ENCODE measurements at regions not wholly inside any gene's neighbourhood (a gene's known extent, or its start where the extent isn't known, plus 50 kb on each side); places are given as distances from the start of the nearest gene placed in this dataset.

- H3K9me3 ChIP-seq (ENCODE audit: control insufficient read depth, insufficient read depth, low read length): no peaks in the 10 kb centered on the region
- H3K4me3 ChIP-seq (ENCODE audit: low read length): no peak overlapping the region
- H3K36me3 ChIP-seq (ENCODE audit: control insufficient read depth, insufficient read depth, low read length): no peaks in the 10 kb centered on the region
- no peaks in the 10 kb centered on the region for H3K27me3 ChIP-seq (ENCODE audit: control insufficient read depth, insufficient read depth, low read length)
- no peaks in the 10 kb centered on the region; the same call in 1 of the 2 replicates for H3K4me1 ChIP-seq (ENCODE audit: control insufficient read depth, insufficient read depth, low read length)
- WGBS (ENCODE audit: insufficient coverage, insufficient read length): no CpG with 5 or more reads among the region's 4 CpGs
- H3K27ac ChIP-seq (ENCODE audit: low read length): no peak overlapping the region
- DNase-seq (ENCODE audit: low read depth, low spot score): no peak
These were observed 280.4 kb downstream of the ZNF608 start for GRCh38 chr5:124466011-124466410.

- Histone ChIP-seq H3K27me3 (ENCODE audit: control insufficient read depth, insufficient read depth, low read length) (no peaks in the 10 kb centered on the region), H3K4me3 (ENCODE audit: low read length) (no peak overlapping the region), H3K9me3 (ENCODE audit: control insufficient read depth, insufficient read depth, low read length) (no peaks in the 10 kb centered on the region), H3K4me1 (ENCODE audit: control insufficient read depth, insufficient read depth, low read length) (no peaks in the 10 kb centered on the region), H3K36me3 (ENCODE audit: control insufficient read depth, insufficient read depth, low read length) (no peaks in the 10 kb centered on the region), H3K27ac (ENCODE audit: low read length) (no peak overlapping the region)
- WGBS (ENCODE audit: insufficient coverage, insufficient read length): no CpG with 5 or more reads among the region's 3 CpGs
- no peak for DNase-seq (ENCODE audit: low read depth, low spot score)
These were observed 282.6 kb downstream of the ZNF608 start for GRCh38 chr5:124463851-124464250.

GRCh38 chr5:124462751-124463150, 283.7 kb downstream of the ZNF608 start:
- Histone ChIP-seq H3K27me3 (ENCODE audit: control insufficient read depth, insufficient read depth, low read length) (no peaks in the 10 kb centered on the region), H3K9me3 (ENCODE audit: control insufficient read depth, insufficient read depth, low read length) (no peaks in the 10 kb centered on the region), H3K27ac (ENCODE audit: low read length) (no peak overlapping the region), H3K36me3 (ENCODE audit: control insufficient read depth, insufficient read depth, low read length) (no peaks in the 10 kb centered on the region), H3K4me3 (ENCODE audit: low read length) (no peak overlapping the region), H3K4me1 (ENCODE audit: control insufficient read depth, insufficient read depth, low read length) (no peaks in the 10 kb centered on the region)
- WGBS (ENCODE audit: insufficient coverage, insufficient read length): no CpG with 5 or more reads among the region's 4 CpGs
- no peak for DNase-seq (ENCODE audit: low read depth, low spot score)

DNA sequence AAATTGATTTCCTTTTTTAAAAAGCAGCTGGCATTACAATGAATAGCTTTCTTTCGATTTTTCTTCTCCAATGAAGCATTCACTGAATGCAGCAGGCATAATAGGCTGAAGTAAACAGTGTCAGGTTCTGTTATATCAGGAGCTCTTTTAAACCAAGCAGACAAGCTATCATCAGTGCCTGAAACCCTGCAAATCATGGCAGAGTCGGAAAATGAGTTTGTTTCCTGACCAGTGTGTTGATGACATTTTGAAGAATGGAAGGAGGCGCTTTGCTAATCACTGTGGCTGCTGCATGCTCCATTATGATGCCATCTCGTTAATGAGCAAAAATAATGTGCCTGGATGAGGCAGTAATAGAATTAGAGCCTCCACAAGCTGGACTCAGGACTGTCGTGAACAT, 284.5 kb downstream of the ZNF608 start:
- WGBS (ENCODE audit: insufficient coverage, insufficient read length): no CpG with 5 or more reads among the region's 5 CpGs
- no peaks in the 10 kb centered on the region for H3K4me1 ChIP-seq (ENCODE audit: control insufficient read depth, insufficient read depth, low read length)
- no peak overlapping the region for H3K4me3 ChIP-seq (ENCODE audit: low read length)
- no peak for DNase-seq (ENCODE audit: low read depth, low spot score)
- H3K27me3 ChIP-seq (ENCODE audit: control insufficient read depth, insufficient read depth, low read length): no peaks in the 10 kb centered on the region
- no peaks in the 10 kb centered on the region for H3K36me3 ChIP-seq (ENCODE audit: control insufficient read depth, insufficient read depth, low read length)
- H3K9me3 ChIP-seq (ENCODE audit: control insufficient read depth, insufficient read depth, low read length): no peaks in the 10 kb centered on the region
- no peak overlapping the region for H3K27ac ChIP-seq (ENCODE audit: low read length)

GRCh38 chr5:124461157-124461556, 285.3 kb downstream of the ZNF608 start:
- no peak for DNase-seq (ENCODE audit: low read depth, low spot score)
- no peaks in the 10 kb centered on the region for H3K27me3 ChIP-seq (ENCODE audit: control insufficient read depth, insufficient read depth, low read length)
- H3K27ac ChIP-seq (ENCODE audit: low read length): no peak overlapping the region
- H3K4me1 ChIP-seq (ENCODE audit: control insufficient read depth, insufficient read depth, low read length): no peaks in the 10 kb centered on the region
- H3K9me3 ChIP-seq (ENCODE audit: control insufficient read depth, insufficient read depth, low read length): no peaks in the 10 kb centered on the region
- WGBS (ENCODE audit: insufficient coverage, insufficient read length): no CpG with 5 or more reads among the region's 1 CpG
- no peak overlapping the region for H3K4me3 ChIP-seq (ENCODE audit: low read length)
- H3K36me3 ChIP-seq (ENCODE audit: control insufficient read depth, insufficient read depth, low read length): no peaks in the 10 kb centered on the region

- Histone ChIP-seq H3K9me3 (ENCODE audit: control insufficient read depth, insufficient read depth, low read length) (no peaks in the 10 kb centered on the region), H3K4me3 (ENCODE audit: low read length) (no peak overlapping the region)
- DNase-seq (ENCODE audit: low read depth, low spot score): no peak
These were observed 285.8 kb downstream of the ZNF608 start for GRCh38 chr5:124460642-124461041.

DNA sequence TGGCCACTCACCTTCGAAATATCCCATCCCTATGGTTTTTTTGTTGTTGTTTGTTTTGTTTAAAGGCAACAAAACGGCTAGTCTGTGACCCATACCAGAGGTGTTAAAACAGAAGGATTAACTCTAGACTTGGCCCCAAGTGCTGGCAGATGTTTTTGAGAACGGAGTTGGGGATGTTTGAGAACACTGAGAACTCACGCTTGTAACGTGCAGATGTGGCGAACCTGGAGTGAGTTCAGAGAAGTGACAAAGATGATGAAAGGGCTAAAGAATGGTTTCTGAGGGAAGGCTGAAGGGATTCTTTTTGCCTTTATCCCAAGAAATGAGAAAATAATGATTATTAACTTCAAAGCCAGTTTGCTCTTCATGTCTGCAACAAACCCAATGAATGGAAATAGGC, 286.5 kb downstream of the ZNF608 start:
- DNase-seq (ENCODE audit: low read depth, low spot score): no peak

More at GRCh38 chr5:124460642-124461041, 285.8 kb downstream of the ZNF608 start:
- Histone ChIP-seq H3K4me1 (ENCODE audit: control insufficient read depth, insufficient read depth, low read length) (no peaks in the 10 kb centered on the region), H3K36me3 (ENCODE audit: control insufficient read depth, insufficient read depth, low read length) (no peaks in the 10 kb centered on the region), H3K27ac (ENCODE audit: low read length) (no peak overlapping the region), H3K27me3 (ENCODE audit: control insufficient read depth, insufficient read depth, low read length) (no peaks in the 10 kb centered on the region)
- WGBS (ENCODE audit: insufficient coverage, insufficient read length): no CpG with 5 or more reads among the region's 3 CpGs

GRCh38 chr5:124457901-124458300, 288.5 kb downstream of the ZNF608 start:
- Histone ChIP-seq H3K4me1 (ENCODE audit: control insufficient read depth, insufficient read depth, low read length) (no peaks in the 10 kb centered on the region), H3K9me3 (ENCODE audit: control insufficient read depth, insufficient read depth, low read length) (no peaks in the 10 kb centered on the region), H3K27me3 (ENCODE audit: control insufficient read depth, insufficient read depth, low read length) (no peaks in the 10 kb centered on the region), H3K4me3 (ENCODE audit: low read length) (no peak overlapping the region), H3K27ac (ENCODE audit: low read length) (no peak overlapping the region), H3K36me3 (ENCODE audit: control insufficient read depth, insufficient read depth, low read length) (no peaks in the 10 kb centered on the region)
- DNase-seq (ENCODE audit: low read depth, low spot score): no peak
- WGBS (ENCODE audit: insufficient coverage, insufficient read length): no CpG with 5 or more reads among the region's 1 CpG

More for the DNA sequence above, 286.5 kb downstream of the ZNF608 start:
- Histone ChIP-seq H3K27ac (ENCODE audit: low read length) (no peak overlapping the region), H3K4me1 (ENCODE audit: control insufficient read depth, insufficient read depth, low read length) (no peaks in the 10 kb centered on the region), H3K27me3 (ENCODE audit: control insufficient read depth, insufficient read depth, low read length) (no peaks in the 10 kb centered on the region), H3K36me3 (ENCODE audit: control insufficient read depth, insufficient read depth, low read length) (no peaks in the 10 kb centered on the region), H3K9me3 (ENCODE audit: control insufficient read depth, insufficient read depth, low read length) (no peaks in the 10 kb centered on the region), H3K4me3 (ENCODE audit: low read length) (no peak overlapping the region)
- WGBS (ENCODE audit: insufficient coverage, insufficient read length): no CpG with 5 or more reads among the region's 6 CpGs

GRCh38 chr5:124457101-124457500, 289.3 kb downstream of the ZNF608 start:
- Histone ChIP-seq H3K27me3 (ENCODE audit: control insufficient read depth, insufficient read depth, low read length) (no peaks in the 10 kb centered on the region), H3K27ac (ENCODE audit: low read length) (no peak overlapping the region), H3K9me3 (ENCODE audit: control insufficient read depth, insufficient read depth, low read length) (no peaks in the 10 kb centered on the region), H3K4me3 (ENCODE audit: low read length) (no peak overlapping the region), H3K4me1 (ENCODE audit: control insufficient read depth, insufficient read depth, low read length) (no peaks in the 10 kb centered on the region), H3K36me3 (ENCODE audit: control insufficient read depth, insufficient read depth, low read length) (no peaks in the 10 kb centered on the region)
- DNase-seq (ENCODE audit: low read depth, low spot score): no peak
- WGBS (ENCODE audit: insufficient coverage, insufficient read length): no CpG with 5 or more reads among the region's 5 CpGs

- H3K27ac ChIP-seq (ENCODE audit: low read length): no peak overlapping the region
- H3K36me3 ChIP-seq (ENCODE audit: control insufficient read depth, insufficient read depth, low read length): no peaks in the 10 kb centered on the region
- DNase-seq (ENCODE audit: low read depth, low spot score): no peak
- no peaks in the 10 kb centered on the region for H3K27me3 ChIP-seq (ENCODE audit: control insufficient read depth, insufficient read depth, low read length)
- no CpG with 5 or more reads among the region's 3 CpGs for WGBS (ENCODE audit: insufficient coverage, insufficient read length)
- H3K4me3 ChIP-seq (ENCODE audit: low read length): no peak overlapping the region
- H3K9me3 ChIP-seq (ENCODE audit: control insufficient read depth, insufficient read depth, low read length): no peaks in the 10 kb centered on the region
- H3K4me1 ChIP-seq (ENCODE audit: control insufficient read depth, insufficient read depth, low read length): no peaks in the 10 kb centered on the region
These were observed 290.2 kb downstream of the ZNF608 start for GRCh38 chr5:124456249-124456648.

DNA sequence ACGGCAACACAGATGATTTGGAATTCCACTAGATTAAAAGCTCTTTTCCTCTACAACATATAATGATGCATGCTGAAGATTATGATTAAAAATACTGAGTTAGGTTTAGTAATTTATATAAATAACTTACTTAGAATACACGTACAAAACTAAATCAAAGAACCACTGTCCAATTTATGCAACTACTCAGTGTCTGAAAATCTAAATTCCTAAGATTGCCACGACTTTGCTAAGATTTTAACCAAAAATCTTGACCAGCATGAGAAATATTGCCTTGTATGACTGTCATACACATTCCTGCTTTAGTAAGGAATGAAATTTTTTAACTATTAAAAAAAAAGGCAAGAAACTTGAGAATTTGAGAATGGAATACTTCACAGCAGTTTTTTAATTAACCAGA, 292.4 kb downstream of the ZNF608 start:
- H3K27ac ChIP-seq (ENCODE audit: low read length): no peak overlapping the region
- H3K27me3 ChIP-seq (ENCODE audit: control insufficient read depth, insufficient read depth, low read length): no peaks in the 10 kb centered on the region
- no peak for DNase-seq (ENCODE audit: low read depth, low spot score)
- H3K4me3 ChIP-seq (ENCODE audit: low read length): no peak overlapping the region
- H3K4me1 ChIP-seq (ENCODE audit: control insufficient read depth, insufficient read depth, low read length): no peaks in the 10 kb centered on the region
- no peaks in the 10 kb centered on the region for H3K9me3 ChIP-seq (ENCODE audit: control insufficient read depth, insufficient read depth, low read length)
- no CpG with 5 or more reads among the region's 3 CpGs for WGBS (ENCODE audit: insufficient coverage, insufficient read length)
- no peaks in the 10 kb centered on the region for H3K36me3 ChIP-seq (ENCODE audit: control insufficient read depth, insufficient read depth, low read length)

All from iPS DF 6.9 (cell line).